H9 (cell line): ENCODE measurements at regions not wholly inside any gene's neighbourhood (a gene's known extent, or its start where the extent isn't known, plus 50 kb on each side); places are given as distances from the start of the nearest gene placed in this dataset.

Experiments used
- DNase-seq: peaks from one replicate; pipeline ENCODE4 v3.0.0-alpha.2; 2017
- H2AFZ ChIP-seq: one replicate; pipeline ENCODE4 v1.6.1; 2013; ENCODE audit warnings: mild to moderate bottlenecking, low read length, control low read depth, moderate library complexity
- H2AK5ac ChIP-seq: 2 replicates; pipeline ENCODE4 v1.6.1; 2013; ENCODE audit warnings: low read length, control low read depth, mixed read lengths; ENCODE audit not compliant: insufficient read length
- H2BK120ac ChIP-seq: one replicate; pipeline ENCODE4 v1.6.1; 2013; ENCODE audit warnings: low read depth, mild to moderate bottlenecking, low read length, control low read depth, inconsistent platforms; ENCODE audit not compliant: poor library complexity, severe bottlenecking
- H2BK12ac ChIP-seq: 2 replicates; pipeline ENCODE4 v1.6.1; 2013; ENCODE audit warnings: low read length, control low read depth, mixed read lengths, low read depth; ENCODE audit not compliant: insufficient read length
- H2BK15ac ChIP-seq: 2 replicates; pipeline ENCODE4 v1.6.1; 2013; ENCODE audit warnings: low read depth, low read length, control low read depth
- H2BK20ac ChIP-seq: one replicate; pipeline ENCODE4 v1.6.1; 2013; ENCODE audit warnings: low read depth, mild to moderate bottlenecking, low read length, control low read depth, inconsistent platforms; ENCODE audit not compliant: poor library complexity, severe bottlenecking
- H2BK5ac ChIP-seq: 2 replicates; pipeline ENCODE4 v1.6.1; 2013; ENCODE audit warnings: low read length, control low read depth, mixed read lengths; ENCODE audit not compliant: insufficient read length
- H3K14ac ChIP-seq: 2 replicates; pipeline ENCODE4 v1.6.1; 2013; ENCODE audit warnings: low read length, control low read depth; ENCODE audit not compliant: insufficient read depth
- H3K18ac ChIP-seq: 2 replicates; pipeline ENCODE4 v1.6.1; 2013; ENCODE audit warnings: low read depth, mild to moderate bottlenecking, mixed read lengths, low read length, control low read depth; ENCODE audit not compliant: insufficient read length
- H3K23ac ChIP-seq: 2 replicates; pipeline ENCODE4 v1.6.1; 2013; ENCODE audit warnings: low read length, control low read depth, mixed read lengths, low read depth; ENCODE audit not compliant: insufficient read length
- H3K23me2 ChIP-seq: 2 replicates; pipeline ENCODE4 v1.6.1; 2013; ENCODE audit warnings: low read depth, mild to moderate bottlenecking, mixed read lengths, low read length, control low read depth; ENCODE audit not compliant: insufficient read length, poor library complexity, severe bottlenecking
- H3K27ac ChIP-seq: 2 replicates; pipeline ENCODE4 v1.5.1; 2013; ENCODE audit warnings: low read length, control low read depth, mixed read lengths, low read depth; ENCODE audit not compliant: insufficient read length
- H3K27me3 ChIP-seq: 2 replicates; pipeline ENCODE4 v1.6.1; 2013; ENCODE audit warnings: low read length, control low read depth, inconsistent platforms; ENCODE audit not compliant: insufficient read depth
- H3K4ac ChIP-seq: 2 replicates; pipeline ENCODE4 v1.6.1; 2013; ENCODE audit warnings: low read depth, mild to moderate bottlenecking, control low read depth, inconsistent platforms, low read length, moderate library complexity
- H3K4me1 ChIP-seq: 2 replicates; pipeline ENCODE4 v1.6.1; 2013; ENCODE audit warnings: low read length, control low read depth, inconsistent platforms; ENCODE audit not compliant: insufficient read depth
- H3K4me2 ChIP-seq: 2 replicates; pipeline ENCODE4 v1.6.1; 2013; ENCODE audit warnings: low read length, control low read depth, mixed read lengths; ENCODE audit not compliant: insufficient read length, insufficient read depth
- H3K56ac ChIP-seq: 2 replicates; pipeline ENCODE4 v1.6.1; 2013; ENCODE audit warnings: low read depth, mild to moderate bottlenecking, mixed read lengths, low read length, control low read depth; ENCODE audit not compliant: insufficient read length
- H3K79me1 ChIP-seq: 2 replicates; pipeline ENCODE4 v1.6.1; 2013; ENCODE audit warnings: low read depth, mild to moderate bottlenecking, moderate library complexity, low read length, control low read depth, inconsistent platforms; ENCODE audit not compliant: insufficient read depth, poor library complexity, severe bottlenecking
- H3K79me2 ChIP-seq: 2 replicates; pipeline ENCODE4 v1.6.1; 2013; ENCODE audit warnings: low read length, control low read depth, inconsistent platforms; ENCODE audit not compliant: insufficient read depth
- H3K9ac ChIP-seq: 2 replicates; pipeline ENCODE4 v1.6.1; 2013; ENCODE audit warnings: low read length, control low read depth, mixed read lengths; ENCODE audit not compliant: insufficient read length; ENCODE audit errors: extremely low read depth
- H3K9me3 ChIP-seq: one replicate; pipeline ENCODE4 v1.6.1; 2013; ENCODE audit warnings: low read depth, low read length, inconsistent platforms; ENCODE audit not compliant: control insufficient read depth
- H3T11ph ChIP-seq: one replicate; pipeline ENCODE4 v1.6.1; 2013; ENCODE audit warnings: mild to moderate bottlenecking, low read length, control low read depth, inconsistent platforms
- H4K20me1 ChIP-seq: one replicate; pipeline ENCODE4 v1.6.1; 2013; ENCODE audit not compliant: control insufficient read depth, insufficient read length, insufficient read depth
- H4K5ac ChIP-seq: 2 replicates; pipeline ENCODE4 v1.6.1; 2013; ENCODE audit warnings: low read depth, mild to moderate bottlenecking, mixed read lengths, low read length, control low read depth; ENCODE audit not compliant: insufficient read length
- H4K8ac ChIP-seq: replicated peaks from 2 replicates; pipeline ENCODE4 v1.6.1; 2013; ENCODE audit warnings: low read length, control low read depth, mixed read lengths, low read depth; ENCODE audit not compliant: insufficient read length
- H4K91ac ChIP-seq: 2 replicates; pipeline ENCODE4 v1.6.1; 2013; ENCODE audit warnings: low read depth, mild to moderate bottlenecking, moderate library complexity, mixed read lengths, low read length, control low read depth; ENCODE audit not compliant: insufficient read length
- H3K27ac Mint-ChIP-seq, 3 experiments: 2 replicates in 2 of 3; 3 replicates in 1 of 3; pipeline ENCODE4 v1.8.0; 2020 to 2021; ENCODE audit warnings: mixed read lengths in 3 of 3, mild to moderate bottlenecking in 1 of 3, moderate library complexity in 1 of 3
- H3K27me3 Mint-ChIP-seq: 2 replicates; pipeline ENCODE4 v1.8.0; 2021; ENCODE audit warnings: low read depth, mild to moderate bottlenecking, moderate library complexity, mixed read lengths
- H3K36me3 Mint-ChIP-seq, 3 experiments: 2 replicates in 2 of 3; 3 replicates in 1 of 3; pipeline ENCODE4 v1.8.0; 2020 to 2021; ENCODE audit warnings: low read depth in 3 of 3, mixed read lengths in 3 of 3; ENCODE audit not compliant: insufficient read depth in 1 of 3
- H3K4me1 Mint-ChIP-seq, 2 experiments: 2 replicates each; pipeline ENCODE4 v1.8.0; 2020; ENCODE audit warnings: mixed read lengths in 2 of 2
- H3K4me3 Mint-ChIP-seq, 2 experiments: 2 replicates in 1 of 2; 3 replicates in 1 of 2; pipeline ENCODE4 v1.8.0; 2020 to 2021; ENCODE audit warnings: mild to moderate bottlenecking in 2 of 2, mixed read lengths in 2 of 2, moderate library complexity in 1 of 2
- H3K9me3 Mint-ChIP-seq, 2 experiments: 2 replicates in 1 of 2; 3 replicates in 1 of 2; pipeline ENCODE4 v1.8.0; 2020; ENCODE audit warnings: mild to moderate bottlenecking in 2 of 2, mixed read lengths in 2 of 2, moderate library complexity in 1 of 2
- CTCF ChIP-seq: fragments of 200-600 bp; sonication (generic); conservative IDR thresholded peaks from 3 replicates; pipeline ENCODE4 v1.8.0; 2021; ENCODE audit warnings: antibody characterized with exemption, mild to moderate bottlenecking
- WGBS: extraction: QIAGEN DNeasy Blood & Tissue Kit; methylation state at CpG from one replicate; pipeline ENCODE4 v1.1.7; 2013; ENCODE audit warnings: missing lambda C conversion rate, low lambda C conversion rate, mixed read lengths; ENCODE audit not compliant: insufficient read length; ENCODE audit errors: extremely low coverage; 5-methylcytosine and 5-hydroxymethylcytosine counted together

- no CpG with 5 or more reads among the region's 3 CpGs for WGBS
- Histone ChIP-seq H3T11ph (no peak overlapping the region), H2AK5ac (no peak overlapping the region), H3K23me2 (no peaks in the 10 kb centered on the region), H3K23ac (no peak overlapping the region), H3K27me3 (no peaks in the 10 kb centered on the region), H3K56ac (no peak overlapping the region), H3K79me1 (no peaks in the 10 kb centered on the region), H4K20me1 (no peaks in the 10 kb centered on the region), H3K27ac (no peak overlapping the region), H3K14ac (no peak overlapping the region), H3K4me2 (no peak overlapping the region), H3K4me1 (no peaks in the 10 kb centered on the region), H2BK120ac (no peak overlapping the region), H3K79me2 (no peaks in the 10 kb centered on the region), H2BK20ac (no peak overlapping the region), H4K8ac (no peak overlapping the region), H4K91ac (no peak overlapping the region), H4K5ac (no peak overlapping the region), H2BK15ac (no peak overlapping the region), H3K9ac (no peak overlapping the region), H2BK5ac (no peak overlapping the region), H2AFZ (no peak overlapping the region), H3K18ac (no peak overlapping the region), H3K4ac (no peak overlapping the region), H3K9me3 (no peaks in the 10 kb centered on the region), H2BK12ac (no peak overlapping the region)
- Mint-ChIP-seq H3K4me3 (no peak overlapping the region), H3K36me3 (no peaks in the 10 kb centered on the region), H3K4me1 (peaks cover 2 to 10% of the 10 kb centered on the region in 2 experiments; a peak in 2 of 4 replicates), H3K27ac (no peak overlapping the region), H3K27me3 (peaks cover 34% of the 10 kb centered on the region), H3K9me3 (no peaks in the 10 kb centered on the region)
- TF ChIP-seq CTCF, result no peak
- DNase-seq, result no peak
Observed at GRCh38 chr14:95787941-95788340, 74.0 kb upstream of the TCL1A start.
